HFF-Myc (cell line): ENCODE measurements at regions not wholly inside any gene's neighbourhood (a gene's known extent, or its start where the extent isn't known, plus 50 kb on each side); places are given as distances from the start of the nearest gene placed in this dataset.

ENCODE experiments used
- DNase-seq: peaks from one replicate; pipeline ENCODE4 v3.0.0-alpha.2; 2011; ENCODE audit warnings: low read depth; ENCODE audit errors: extremely low read depth
- H3K4me3 ChIP-seq: replicated peaks from 2 replicates; pipeline ENCODE4 v1.5.1; 2011; ENCODE audit warnings: low read depth, mild to moderate bottlenecking, control low read depth, low read length
- TF ChIP-seq, protein P1 (sequence below): IDR thresholded peaks from 2 replicates; pipeline ENCODE4 v1.5.1; 2012; ENCODE audit warnings: mild to moderate bottlenecking, low read depth, low read length, control low read depth; ENCODE audit errors: missing control alignments

- no peak overlapping the region for H3K4me3 ChIP-seq
- no peak for DNase-seq
- TF ChIP-seq, protein P1, sequence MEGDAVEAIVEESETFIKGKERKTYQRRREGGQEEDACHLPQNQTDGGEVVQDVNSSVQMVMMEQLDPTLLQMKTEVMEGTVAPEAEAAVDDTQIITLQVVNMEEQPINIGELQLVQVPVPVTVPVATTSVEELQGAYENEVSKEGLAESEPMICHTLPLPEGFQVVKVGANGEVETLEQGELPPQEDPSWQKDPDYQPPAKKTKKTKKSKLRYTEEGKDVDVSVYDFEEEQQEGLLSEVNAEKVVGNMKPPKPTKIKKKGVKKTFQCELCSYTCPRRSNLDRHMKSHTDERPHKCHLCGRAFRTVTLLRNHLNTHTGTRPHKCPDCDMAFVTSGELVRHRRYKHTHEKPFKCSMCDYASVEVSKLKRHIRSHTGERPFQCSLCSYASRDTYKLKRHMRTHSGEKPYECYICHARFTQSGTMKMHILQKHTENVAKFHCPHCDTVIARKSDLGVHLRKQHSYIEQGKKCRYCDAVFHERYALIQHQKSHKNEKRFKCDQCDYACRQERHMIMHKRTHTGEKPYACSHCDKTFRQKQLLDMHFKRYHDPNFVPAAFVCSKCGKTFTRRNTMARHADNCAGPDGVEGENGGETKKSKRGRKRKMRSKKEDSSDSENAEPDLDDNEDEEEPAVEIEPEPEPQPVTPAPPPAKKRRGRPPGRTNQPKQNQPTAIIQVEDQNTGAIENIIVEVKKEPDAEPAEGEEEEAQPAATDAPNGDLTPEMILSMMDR: no peak
These were observed 718.1 kb upstream of the EEF2KMT start for GRCh38 chr16:5815570-5816237.

GRCh38 chr16:5801396-5801795 lies 703.8 kb upstream of the EEF2KMT start:
- no peak for DNase-seq
- TF ChIP-seq, protein P1: no peak
- H3K4me3 ChIP-seq: no peak overlapping the region

- TF ChIP-seq, protein P1: no peak
- DNase-seq: no peak
- no peak overlapping the region for H3K4me3 ChIP-seq
These were observed 696.0 kb upstream of the EEF2KMT start for GRCh38 chr16:5793556-5793955.

GRCh38 chr16:5791011-5791657 lies 693.5 kb upstream of the EEF2KMT start:
- DNase-seq: no peak
- H3K4me3 ChIP-seq: no peak overlapping the region
- TF ChIP-seq, protein P1: no peak

- TF ChIP-seq, protein P1: no peak
- no peak overlapping the region for H3K4me3 ChIP-seq
- DNase-seq: no peak
These were observed 692.9 kb upstream of the EEF2KMT start for GRCh38 chr16:5790512-5790911.

- DNase-seq: no peak
- TF ChIP-seq, protein P1: no peak
- H3K4me3 ChIP-seq: no peak overlapping the region
These were observed 691.4 kb upstream of the EEF2KMT start for GRCh38 chr16:5789033-5789432.

- H3K4me3 ChIP-seq: no peak overlapping the region
- no peak for DNase-seq
- TF ChIP-seq, protein P1: no peak
These were observed 683.8 kb upstream of the EEF2KMT start for GRCh38 chr16:5781436-5781835.
